SK-N-SH (cell line): ENCODE measurements at regions not wholly inside any gene's neighbourhood (a gene's known extent, or its start where the extent isn't known, plus 50 kb on each side); places are given as distances from the start of the nearest gene placed in this dataset.

Experiments
- CTCF ChIA-PET: fragments of 300-600, 350-600 bp; formaldehyde crosslinking; extraction: SDS; loops from one replicate; lab custom pipeline; 2021; lab: Yijun Ruan, JAX
- POLR2A ChIA-PET: fragments of 350-600 bp; sonication (Branson Sonifier 250); formaldehyde crosslinking; extraction: SDS; loops from one replicate; lab custom pipeline; 2020; ENCODE audit warnings: antibody characterized with exemption, inconsistent platforms; lab: Yijun Ruan, JAX
- DNase-seq: peaks from one replicate; pipeline ENCODE4 v3.0.0; 2012
- H2AFZ ChIP-seq: fragments of 200-600 bp; sonication (generic); 2 replicates; pipeline ENCODE4 v1.8.1; 2016; ENCODE audit warnings: antibody characterized with exemption, mild to moderate bottlenecking, low read depth
- H3F3A ChIP-seq: fragments of 200-600 bp; sonication (generic); replicated peaks from 2 replicates; pipeline ENCODE3; 2016; ENCODE audit warnings: antibody characterized with exemption, mild to moderate bottlenecking; ENCODE audit not compliant: insufficient read depth
- H3K27ac ChIP-seq, 2 experiments: fragments of 200-500 bp in 1 of 2; fragments of 200-600 bp in 1 of 2; sonication (Bioruptor generic) in 1 of 2; sonication (generic), shearing (Covaris generic) in 1 of 2; 2 replicates each; pipeline versions ENCODE4 v1.5.1 to v1.6.1; 2014 to 2016; ENCODE audit warnings: low read depth in 2 of 2, inconsistent platforms in 1 of 2, low read length in 1 of 2, mild to moderate bottlenecking in 1 of 2, mixed read lengths in 1 of 2
- H3K27me3 ChIP-seq: fragments of 200-600 bp; sonication (generic), shearing (Covaris generic); 2 replicates; pipeline ENCODE4 v1.6.1; 2016; ENCODE audit warnings: mixed run types; ENCODE audit not compliant: insufficient read depth
- H3K36me3 ChIP-seq, 2 experiments: fragments of 200-500 bp in 1 of 2; fragments of 200-600 bp in 1 of 2; sonication (Bioruptor generic) in 1 of 2; sonication (generic) in 1 of 2; replicated peaks in 1 of 2; 2 replicates each; pipeline versions ENCODE3 to v1.5.1; 2014 to 2016; ENCODE audit warnings: low read length in 1 of 2, mild to moderate bottlenecking in 1 of 2; ENCODE audit not compliant: insufficient read depth in 2 of 2, control insufficient read depth in 1 of 2
- H3K4me1 ChIP-seq, 2 experiments: fragments of 200-500 bp in 1 of 2; fragments of 200-600 bp in 1 of 2; sonication (Bioruptor generic) in 1 of 2; sonication (generic), shearing (Covaris generic) in 1 of 2; 2 replicates each; pipeline versions ENCODE4 v1.5.1 to v1.6.1; 2014 to 2016; ENCODE audit warnings: low read depth in 1 of 2, low read length in 1 of 2, mixed run types in 1 of 2; ENCODE audit not compliant: insufficient read depth in 2 of 2, control insufficient read depth in 1 of 2
- H3K4me2 ChIP-seq: fragments of 200-600 bp; sonication (generic), shearing (Covaris generic); 2 replicates; pipeline ENCODE4 v1.6.1; 2017; ENCODE audit warnings: mixed run types
- H3K4me3 ChIP-seq, 2 experiments: fragments of 200-500 bp in 1 of 2; fragments of 200-600 bp in 1 of 2; sonication (Bioruptor generic) in 1 of 2; sonication (generic), shearing (Covaris generic) in 1 of 2; 2 replicates each; pipeline versions ENCODE4 v1.5.1 to v1.8.1; 2014 to 2016; ENCODE audit warnings: low read depth in 2 of 2, inconsistent platforms in 1 of 2, low read length in 1 of 2, mild to moderate bottlenecking in 1 of 2, mixed read lengths in 1 of 2, moderate library complexity in 1 of 2
- H3K79me2 ChIP-seq: fragments of 200-600 bp; sonication (generic); 2 replicates; pipeline ENCODE4 v1.8.1; 2017; ENCODE audit warnings: mild to moderate bottlenecking; ENCODE audit not compliant: insufficient read depth
- H3K9ac ChIP-seq: fragments of 200-600 bp; sonication (generic); 2 replicates; pipeline ENCODE4 v1.6.1; 2017; ENCODE audit warnings: mixed run types
- H3K9me2 ChIP-seq: fragments of 200-600 bp; sonication (generic); 2 replicates; pipeline ENCODE4 v1.6.1; 2017; ENCODE audit warnings: mixed run types
- H3K9me3 ChIP-seq: fragments of 200-600 bp; sonication (generic); 2 replicates; pipeline ENCODE4 v1.6.1; 2017; ENCODE audit warnings: mixed run types, mild to moderate bottlenecking, moderate library complexity
- H4K20me1 ChIP-seq: fragments of 200-600 bp; sonication (generic); 2 replicates; pipeline ENCODE4 v1.6.1; 2017; ENCODE audit warnings: mild to moderate bottlenecking, mixed run types; ENCODE audit not compliant: insufficient read depth
- SMC3 ChIP-seq: IDR thresholded peaks from 2 replicates; pipeline ENCODE4 v1.6.1; 2012; ENCODE audit warnings: low read depth, low read length, improper control_type of control experiment
- WGBS: methylation state at CpG from one replicate; pipeline ENCODE4 v1.1.6; 2017; ENCODE audit warnings: low lambda C conversion rate; 5-methylcytosine and 5-hydroxymethylcytosine counted together
- TF ChIP-seq, protein P1 (sequence below): IDR thresholded peaks from 2 replicates; pipeline ENCODE4; 2012
- TF ChIP-seq, protein P2 (sequence below): fragments of 200-600 bp; sonication (generic); IDR thresholded peaks from 2 replicates; pipeline ENCODE4 v1.6.1; 2017; ENCODE audit warnings: antibody characterized with exemption, mild to moderate bottlenecking, moderate library complexity
- TF ChIP-seq, protein P3 (sequence below): fragments of 150-350 bp; IDR thresholded peaks from 2 replicates; pipeline ENCODE4 v1.6.1; 2017; ENCODE audit warnings: antibody characterized with exemption, low read length, low read depth, borderline replicate concordance
- TF ChIP-seq, protein P4 (sequence below): IDR thresholded peaks from 2 replicates; pipeline ENCODE4 v1.6.1; 2012; ENCODE audit warnings: mild to moderate bottlenecking, low read depth, low read length, moderate library complexity
- TF ChIP-seq, protein P5 (sequence below): IDR thresholded peaks from 2 replicates; pipeline ENCODE4 v1.4.0; 2012; ENCODE audit warnings: low read depth
- TF ChIP-seq, protein P6 (sequence below): IDR thresholded peaks from 2 replicates; pipeline ENCODE4 v1.4.0; 2012; ENCODE audit warnings: low read depth, borderline replicate concordance

DNA sequence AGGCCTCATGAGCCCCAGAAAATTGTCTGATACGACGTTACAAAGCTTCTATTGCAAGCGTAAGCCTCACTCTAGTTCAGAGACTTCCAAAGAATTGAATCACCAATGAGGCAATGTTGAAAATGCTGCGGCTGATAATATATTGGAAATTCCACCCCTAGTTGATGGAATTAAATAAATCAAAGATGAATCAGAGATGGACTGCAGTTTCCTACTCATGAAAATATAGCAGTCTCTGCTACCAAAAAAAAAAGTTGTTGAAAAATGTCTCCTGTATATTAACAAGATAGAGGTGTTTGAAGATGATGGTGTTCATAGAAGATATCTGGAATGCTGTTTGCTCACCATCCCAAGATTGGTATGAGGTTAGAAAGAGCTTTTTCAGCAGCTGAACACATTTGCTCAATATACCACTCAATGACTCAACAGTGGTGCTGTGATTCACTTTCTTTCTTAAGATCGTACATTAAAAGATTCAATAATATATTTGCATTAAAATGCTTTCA, 99.8 kb upstream of the ARHGAP28 start (continued):
- TF ChIP-seq, protein P1, sequence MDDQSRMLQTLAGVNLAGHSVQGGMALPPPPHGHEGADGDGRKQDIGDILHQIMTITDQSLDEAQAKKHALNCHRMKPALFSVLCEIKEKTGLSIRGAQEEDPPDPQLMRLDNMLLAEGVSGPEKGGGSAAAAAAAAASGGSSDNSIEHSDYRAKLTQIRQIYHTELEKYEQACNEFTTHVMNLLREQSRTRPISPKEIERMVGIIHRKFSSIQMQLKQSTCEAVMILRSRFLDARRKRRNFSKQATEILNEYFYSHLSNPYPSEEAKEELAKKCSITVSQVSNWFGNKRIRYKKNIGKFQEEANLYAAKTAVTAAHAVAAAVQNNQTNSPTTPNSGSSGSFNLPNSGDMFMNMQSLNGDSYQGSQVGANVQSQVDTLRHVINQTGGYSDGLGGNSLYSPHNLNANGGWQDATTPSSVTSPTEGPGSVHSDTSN, result peak; percentile 78
- TF ChIP-seq, protein P2, sequence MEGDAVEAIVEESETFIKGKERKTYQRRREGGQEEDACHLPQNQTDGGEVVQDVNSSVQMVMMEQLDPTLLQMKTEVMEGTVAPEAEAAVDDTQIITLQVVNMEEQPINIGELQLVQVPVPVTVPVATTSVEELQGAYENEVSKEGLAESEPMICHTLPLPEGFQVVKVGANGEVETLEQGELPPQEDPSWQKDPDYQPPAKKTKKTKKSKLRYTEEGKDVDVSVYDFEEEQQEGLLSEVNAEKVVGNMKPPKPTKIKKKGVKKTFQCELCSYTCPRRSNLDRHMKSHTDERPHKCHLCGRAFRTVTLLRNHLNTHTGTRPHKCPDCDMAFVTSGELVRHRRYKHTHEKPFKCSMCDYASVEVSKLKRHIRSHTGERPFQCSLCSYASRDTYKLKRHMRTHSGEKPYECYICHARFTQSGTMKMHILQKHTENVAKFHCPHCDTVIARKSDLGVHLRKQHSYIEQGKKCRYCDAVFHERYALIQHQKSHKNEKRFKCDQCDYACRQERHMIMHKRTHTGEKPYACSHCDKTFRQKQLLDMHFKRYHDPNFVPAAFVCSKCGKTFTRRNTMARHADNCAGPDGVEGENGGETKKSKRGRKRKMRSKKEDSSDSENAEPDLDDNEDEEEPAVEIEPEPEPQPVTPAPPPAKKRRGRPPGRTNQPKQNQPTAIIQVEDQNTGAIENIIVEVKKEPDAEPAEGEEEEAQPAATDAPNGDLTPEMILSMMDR, result no peak
- TF ChIP-seq SMC3, result no peak
- TF ChIP-seq, protein P3, sequence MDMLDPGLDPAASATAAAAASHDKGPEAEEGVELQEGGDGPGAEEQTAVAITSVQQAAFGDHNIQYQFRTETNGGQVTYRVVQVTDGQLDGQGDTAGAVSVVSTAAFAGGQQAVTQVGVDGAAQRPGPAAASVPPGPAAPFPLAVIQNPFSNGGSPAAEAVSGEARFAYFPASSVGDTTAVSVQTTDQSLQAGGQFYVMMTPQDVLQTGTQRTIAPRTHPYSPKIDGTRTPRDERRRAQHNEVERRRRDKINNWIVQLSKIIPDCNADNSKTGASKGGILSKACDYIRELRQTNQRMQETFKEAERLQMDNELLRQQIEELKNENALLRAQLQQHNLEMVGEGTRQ, result no peak

DNA sequence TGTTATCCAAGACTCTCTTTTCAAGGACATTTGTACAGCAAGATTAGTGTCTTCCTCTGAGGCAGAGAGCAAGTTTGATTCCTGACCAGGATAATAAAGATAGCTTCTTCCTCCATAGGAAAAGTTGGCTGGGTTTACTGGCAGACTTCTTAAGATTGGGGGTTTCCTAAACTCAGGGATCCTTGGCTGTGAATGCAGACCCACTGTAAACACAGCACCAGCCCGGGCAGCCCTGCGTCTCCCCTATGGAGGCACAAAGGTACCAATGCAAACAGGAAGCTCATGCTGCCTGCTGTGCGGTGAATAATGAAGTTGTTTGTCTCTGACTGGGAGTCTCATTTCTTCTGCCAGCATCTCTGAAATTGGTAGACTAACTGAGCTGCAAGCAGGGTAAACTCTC, 96.2 kb upstream of the ARHGAP28 start:
- H3K9me2 ChIP-seq, result no peaks in the 10 kb centered on the region
- 84% methylated on average over 3 of the region's 3 CpGs for WGBS
- no peaks in the 10 kb centered on the region for H3K36me3 ChIP-seq
- no peaks in the 10 kb centered on the region for H3K27me3 ChIP-seq
- POLR2A ChIA-PET, result no interaction called here
- TF ChIP-seq, protein P4, sequence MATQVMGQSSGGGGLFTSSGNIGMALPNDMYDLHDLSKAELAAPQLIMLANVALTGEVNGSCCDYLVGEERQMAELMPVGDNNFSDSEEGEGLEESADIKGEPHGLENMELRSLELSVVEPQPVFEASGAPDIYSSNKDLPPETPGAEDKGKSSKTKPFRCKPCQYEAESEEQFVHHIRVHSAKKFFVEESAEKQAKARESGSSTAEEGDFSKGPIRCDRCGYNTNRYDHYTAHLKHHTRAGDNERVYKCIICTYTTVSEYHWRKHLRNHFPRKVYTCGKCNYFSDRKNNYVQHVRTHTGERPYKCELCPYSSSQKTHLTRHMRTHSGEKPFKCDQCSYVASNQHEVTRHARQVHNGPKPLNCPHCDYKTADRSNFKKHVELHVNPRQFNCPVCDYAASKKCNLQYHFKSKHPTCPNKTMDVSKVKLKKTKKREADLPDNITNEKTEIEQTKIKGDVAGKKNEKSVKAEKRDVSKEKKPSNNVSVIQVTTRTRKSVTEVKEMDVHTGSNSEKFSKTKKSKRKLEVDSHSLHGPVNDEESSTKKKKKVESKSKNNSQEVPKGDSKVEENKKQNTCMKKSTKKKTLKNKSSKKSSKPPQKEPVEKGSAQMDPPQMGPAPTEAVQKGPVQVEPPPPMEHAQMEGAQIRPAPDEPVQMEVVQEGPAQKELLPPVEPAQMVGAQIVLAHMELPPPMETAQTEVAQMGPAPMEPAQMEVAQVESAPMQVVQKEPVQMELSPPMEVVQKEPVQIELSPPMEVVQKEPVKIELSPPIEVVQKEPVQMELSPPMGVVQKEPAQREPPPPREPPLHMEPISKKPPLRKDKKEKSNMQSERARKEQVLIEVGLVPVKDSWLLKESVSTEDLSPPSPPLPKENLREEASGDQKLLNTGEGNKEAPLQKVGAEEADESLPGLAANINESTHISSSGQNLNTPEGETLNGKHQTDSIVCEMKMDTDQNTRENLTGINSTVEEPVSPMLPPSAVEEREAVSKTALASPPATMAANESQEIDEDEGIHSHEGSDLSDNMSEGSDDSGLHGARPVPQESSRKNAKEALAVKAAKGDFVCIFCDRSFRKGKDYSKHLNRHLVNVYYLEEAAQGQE, result no peak
- TF ChIP-seq, protein P5, sequence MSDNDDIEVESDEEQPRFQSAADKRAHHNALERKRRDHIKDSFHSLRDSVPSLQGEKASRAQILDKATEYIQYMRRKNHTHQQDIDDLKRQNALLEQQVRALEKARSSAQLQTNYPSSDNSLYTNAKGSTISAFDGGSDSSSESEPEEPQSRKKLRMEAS, result no peak
- TF ChIP-seq, protein P6, sequence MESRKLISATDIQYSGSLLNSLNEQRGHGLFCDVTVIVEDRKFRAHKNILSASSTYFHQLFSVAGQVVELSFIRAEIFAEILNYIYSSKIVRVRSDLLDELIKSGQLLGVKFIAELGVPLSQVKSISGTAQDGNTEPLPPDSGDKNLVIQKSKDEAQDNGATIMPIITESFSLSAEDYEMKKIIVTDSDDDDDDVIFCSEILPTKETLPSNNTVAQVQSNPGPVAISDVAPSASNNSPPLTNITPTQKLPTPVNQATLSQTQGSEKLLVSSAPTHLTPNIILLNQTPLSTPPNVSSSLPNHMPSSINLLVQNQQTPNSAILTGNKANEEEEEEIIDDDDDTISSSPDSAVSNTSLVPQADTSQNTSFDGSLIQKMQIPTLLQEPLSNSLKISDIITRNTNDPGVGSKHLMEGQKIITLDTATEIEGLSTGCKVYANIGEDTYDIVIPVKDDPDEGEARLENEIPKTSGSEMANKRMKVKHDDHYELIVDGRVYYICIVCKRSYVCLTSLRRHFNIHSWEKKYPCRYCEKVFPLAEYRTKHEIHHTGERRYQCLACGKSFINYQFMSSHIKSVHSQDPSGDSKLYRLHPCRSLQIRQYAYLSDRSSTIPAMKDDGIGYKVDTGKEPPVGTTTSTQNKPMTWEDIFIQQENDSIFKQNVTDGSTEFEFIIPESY, result no peak
- TF ChIP-seq, all 33 proteins: peak for 0
- H3K4me1 ChIP-seq, result no peaks in the 10 kb centered on the region; a peak in 1 of 4 replicates
- no peaks in the 10 kb centered on the region for H3K9me3 ChIP-seq
- no peak overlapping the region for H3K4me2 ChIP-seq
- H3F3A ChIP-seq, result peaks cover 11% of the 10 kb centered on the region
- no peak overlapping the region for H3K27ac ChIP-seq
- H4K20me1 ChIP-seq, result no peaks in the 10 kb centered on the region
- no peak for DNase-seq
- no peak overlapping the region for H3K4me3 ChIP-seq
- CTCF ChIA-PET, result no interaction called here
- H3K79me2 ChIP-seq, result no peaks in the 10 kb centered on the region
- H3K9ac ChIP-seq, result no peak overlapping the region
- no peak overlapping the region for H2AFZ ChIP-seq
